KMS-11 (cell line): ENCODE measurements at regions not wholly inside any gene's neighbourhood (a gene's known extent, or its start where the extent isn't known, plus 50 kb on each side); places are given as distances from the start of the nearest gene placed in this dataset.

ENCODE experiments used
- H2AFZ ChIP-seq: fragments of 200-600 bp; sonication (generic); 2 replicates; pipeline ENCODE4 v1.6.1; 2016; ENCODE audit warnings: antibody characterized with exemption, mixed run types, low read depth
- H3K27ac ChIP-seq: fragments of 200-600 bp; sonication (generic); 2 replicates; pipeline ENCODE4 v1.6.1; 2016; ENCODE audit warnings: mild to moderate bottlenecking, mixed run types
- H3K27me3 ChIP-seq: fragments of 200-600 bp; sonication (generic); 2 replicates; pipeline ENCODE4 v1.6.1; 2017; ENCODE audit warnings: mild to moderate bottlenecking, low read depth, mixed run types, moderate library complexity; ENCODE audit not compliant: insufficient read depth
- H3K36me3 ChIP-seq: fragments of 200-600 bp; sonication (generic); 2 replicates; pipeline ENCODE4 v1.6.1; 2017; ENCODE audit warnings: mild to moderate bottlenecking, mixed run types; ENCODE audit not compliant: insufficient read depth
- H3K4me1 ChIP-seq: fragments of 200-600 bp; sonication (generic); 2 replicates; pipeline ENCODE4 v1.6.1; 2016; ENCODE audit warnings: mild to moderate bottlenecking, low read depth, mixed run types; ENCODE audit not compliant: poor library complexity, severe bottlenecking
- H3K4me2 ChIP-seq: fragments of 200-600 bp; sonication (generic); 2 replicates; pipeline ENCODE4 v1.7.0; 2016; ENCODE audit warnings: mild to moderate bottlenecking, mixed run types
- H3K4me3 ChIP-seq: fragments of 200-600 bp; sonication (generic); IDR thresholded peaks from 2 replicates; pipeline ENCODE4 v1.6.1; 2017; ENCODE audit warnings: low read depth, low read length, mixed read lengths; ENCODE audit not compliant: insufficient read depth
- H3K79me2 ChIP-seq: fragments of 200-600 bp; sonication (generic); 2 replicates; pipeline ENCODE4 v1.6.1; 2016; ENCODE audit warnings: low read depth, mixed run types; ENCODE audit not compliant: insufficient read depth
- H3K9ac ChIP-seq: fragments of 200-600 bp; sonication (generic); 2 replicates; pipeline ENCODE4 v1.6.1; 2016; ENCODE audit warnings: mild to moderate bottlenecking, mixed run types
- H4K20me1 ChIP-seq: fragments of 200-600 bp; sonication (generic); 2 replicates; pipeline ENCODE4 v1.6.1; 2016; ENCODE audit warnings: mild to moderate bottlenecking, mixed run types; ENCODE audit not compliant: insufficient read depth
- CTCF ChIP-seq: fragments of 200-600 bp; sonication (generic); conservative IDR thresholded peaks from 2 replicates; pipeline ENCODE4 v1.6.1; 2017; ENCODE audit warnings: low read depth, mild to moderate bottlenecking, antibody characterized with exemption, low read length, moderate library complexity, mixed read lengths

DNA sequence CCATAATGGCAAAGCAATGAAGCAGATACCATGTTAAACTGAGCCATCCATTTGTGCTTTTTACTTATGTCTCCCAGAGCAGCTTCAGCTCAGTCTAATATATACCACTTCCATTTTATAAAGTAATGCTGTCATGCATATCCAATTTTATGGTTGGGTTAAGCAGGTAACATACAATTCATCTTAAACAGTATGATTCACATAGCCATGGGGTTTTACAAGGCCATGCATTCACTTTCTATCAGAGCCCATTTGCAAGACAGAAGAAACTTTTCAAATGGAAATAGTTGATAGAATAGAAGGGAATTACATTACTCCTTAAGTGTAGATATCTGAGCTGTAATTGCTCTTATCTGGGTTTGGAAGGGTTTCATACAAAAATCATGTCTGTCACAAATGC, 580.5 kb upstream of the CXADR start:
- Histone ChIP-seq H4K20me1 (no peaks in the 10 kb centered on the region), H2AFZ (no peak overlapping the region), H3K27ac (no peak overlapping the region), H3K9ac (no peak overlapping the region), H3K36me3 (no peaks in the 10 kb centered on the region), H3K27me3 (no peaks in the 10 kb centered on the region), H3K4me1 (no peaks in the 10 kb centered on the region), H3K79me2 (no peaks in the 10 kb centered on the region), H3K4me2 (no peak overlapping the region), H3K4me3 (no peak overlapping the region)
- TF ChIP-seq CTCF, result no peak

GRCh38 chr21:16942703-16943102, 570.1 kb upstream of the CXADR start:
- no peak overlapping the region for H3K9ac ChIP-seq
- H3K4me1 ChIP-seq, result no peaks in the 10 kb centered on the region
- H3K4me2 ChIP-seq, result no peak overlapping the region
- H3K36me3 ChIP-seq, result no peaks in the 10 kb centered on the region
- no peaks in the 10 kb centered on the region for H3K27me3 ChIP-seq
- no peak overlapping the region for H3K27ac ChIP-seq
- TF ChIP-seq CTCF, result peak; percentile 72
- no peaks in the 10 kb centered on the region for H4K20me1 ChIP-seq
- H3K4me3 ChIP-seq, result no peak overlapping the region
- peak overlapping the region; percentile 24; the same call in 1 of the 2 replicates for H2AFZ ChIP-seq
- no peaks in the 10 kb centered on the region for H3K79me2 ChIP-seq

- Histone ChIP-seq H2AFZ (no peak overlapping the region), H4K20me1 (no peaks in the 10 kb centered on the region), H3K36me3 (no peaks in the 10 kb centered on the region), H3K9ac (no peak overlapping the region), H3K79me2 (no peaks in the 10 kb centered on the region), H3K27me3 (no peaks in the 10 kb centered on the region), H3K27ac (no peak overlapping the region), H3K4me1 (no peaks in the 10 kb centered on the region), H3K4me3 (no peak overlapping the region), H3K4me2 (no peak overlapping the region)
- TF ChIP-seq CTCF, result no peak
Measured at GRCh38 chr21:16943231-16943630, 569.6 kb upstream of the CXADR start.

- no peak overlapping the region for H2AFZ ChIP-seq
- TF ChIP-seq CTCF, result no peak
- H3K4me3 ChIP-seq, result no peak overlapping the region
- H3K4me2 ChIP-seq, result no peak overlapping the region
- no peaks in the 10 kb centered on the region for H4K20me1 ChIP-seq
- H3K27ac ChIP-seq, result no peak overlapping the region
- no peaks in the 10 kb centered on the region for H3K4me1 ChIP-seq
- no peaks in the 10 kb centered on the region for H3K27me3 ChIP-seq
- no peaks in the 10 kb centered on the region for H3K79me2 ChIP-seq
- no peaks in the 10 kb centered on the region for H3K36me3 ChIP-seq
- no peak overlapping the region for H3K9ac ChIP-seq
Measured at GRCh38 chr21:16945580-16945979, 567.3 kb upstream of the CXADR start.
